ENCODE measurements at regions not wholly inside any gene's neighbourhood (a gene's known extent, or its start where the extent isn't known, plus 50 kb on each side); places are given as distances from the start of the nearest gene placed in this dataset.

GRCh38 chr5:168020542-168021294 is 270.7 kb upstream of the WWC1 start:
- DNase-seq (ENCODE audit: extremely low spot score, insufficient read length, low read depth) (no peak), FAIRE-seq (no peak)

GRCh38 chr5:168022446-168023169 is 268.8 kb upstream of the WWC1 start:
- FAIRE-seq, result no peak

GRCh38 chr5:168023191-168023590 is 268.3 kb upstream of the WWC1 start:
- DNase-seq (ENCODE audit: extremely low spot score, insufficient read length, low read depth) (no peak), FAIRE-seq (no peak)

More at GRCh38 chr5:168022446-168023169, 268.8 kb upstream of the WWC1 start:
- no peak for DNase-seq (ENCODE audit: extremely low spot score, insufficient read length, low read depth)

- DNase-seq (ENCODE audit: extremely low spot score, insufficient read length, low read depth), result no peak
- FAIRE-seq, result no peak
Measured at GRCh38 chr5:168024306-168024705, 267.1 kb upstream of the WWC1 start.

GRCh38 chr5:168027007-168027406 is 264.4 kb upstream of the WWC1 start:
- DNase-seq (ENCODE audit: extremely low spot score, insufficient read length, low read depth) (no peak), FAIRE-seq (no peak)

- no peak for DNase-seq (ENCODE audit: extremely low spot score, insufficient read length, low read depth)
- no peak for FAIRE-seq
Measured at GRCh38 chr5:168030912-168031311, 260.5 kb upstream of the WWC1 start.

- FAIRE-seq, result no peak
- DNase-seq (ENCODE audit: extremely low spot score, insufficient read length, low read depth), result no peak
Measured at GRCh38 chr5:168031614-168032013, 259.8 kb upstream of the WWC1 start.

GRCh38 chr5:168039039-168039438 is 252.4 kb upstream of the WWC1 start:
- no peak for FAIRE-seq

GRCh38 chr5:168039566-168040248 is 251.7 kb upstream of the WWC1 start:
- FAIRE-seq (no peak), DNase-seq (ENCODE audit: extremely low spot score, insufficient read length, low read depth) (no peak)

More at GRCh38 chr5:168039039-168039438, 252.4 kb upstream of the WWC1 start:
- no peak for DNase-seq (ENCODE audit: extremely low spot score, insufficient read length, low read depth)

GRCh38 chr5:168041583-168041982 is 249.9 kb upstream of the WWC1 start:
- no peak for FAIRE-seq
- DNase-seq (ENCODE audit: extremely low spot score, insufficient read length, low read depth), result no peak

- no peak for FAIRE-seq
- DNase-seq (ENCODE audit: extremely low spot score, insufficient read length, low read depth), result no peak
Measured at GRCh38 chr5:168042284-168043068, 249.0 kb upstream of the WWC1 start.

- no peak for FAIRE-seq
Measured at GRCh38 chr5:168046163-168046562, 245.3 kb upstream of the WWC1 start.

GRCh38 chr5:168047043-168047668 is 244.3 kb upstream of the WWC1 start:
- DNase-seq (ENCODE audit: extremely low spot score, insufficient read length, low read depth) (no peak), FAIRE-seq (peak; percentile 55)

More at GRCh38 chr5:168046163-168046562, 245.3 kb upstream of the WWC1 start:
- no peak for DNase-seq (ENCODE audit: extremely low spot score, insufficient read length, low read depth)

- DNase-seq (ENCODE audit: extremely low spot score, insufficient read length, low read depth) (no peak), FAIRE-seq (no peak)
Measured at GRCh38 chr5:168047669-168048111, 243.8 kb upstream of the WWC1 start.

- FAIRE-seq (no peak), DNase-seq (ENCODE audit: extremely low spot score, insufficient read length, low read depth) (no peak)
Measured at GRCh38 chr5:168048486-168048885, 243.0 kb upstream of the WWC1 start.

- DNase-seq (ENCODE audit: extremely low spot score, insufficient read length, low read depth) (no peak), FAIRE-seq (no peak)
Measured at GRCh38 chr5:168052686-168053085, 238.8 kb upstream of the WWC1 start.

GRCh38 chr5:168054091-168054490 is 237.4 kb upstream of the WWC1 start:
- no peak for DNase-seq (ENCODE audit: extremely low spot score, insufficient read length, low read depth)
- no peak for FAIRE-seq

- no peak for FAIRE-seq
Measured at GRCh38 chr5:168055141-168055683, 236.2 kb upstream of the WWC1 start.

GRCh38 chr5:168055961-168056360 is 235.5 kb upstream of the WWC1 start:
- FAIRE-seq (no peak), DNase-seq (ENCODE audit: extremely low spot score, insufficient read length, low read depth) (no peak)

More at GRCh38 chr5:168055141-168055683, 236.2 kb upstream of the WWC1 start:
- DNase-seq (ENCODE audit: extremely low spot score, insufficient read length, low read depth), result no peak

Data from GM18507 (cell line).